HG03060 (cell line): ENCODE measurements at regions not wholly inside any gene's neighbourhood (a gene's known extent, or its start where the extent isn't known, plus 50 kb on each side); places are given as distances from the start of the nearest gene placed in this dataset.
"Not testable (repeated sequence)": the region's sequence is repeated elsewhere in the genome, so short reads cannot be mapped to it uniquely, and the experiment has no call there.

Experiments used
- ATAC-seq: cut with Tn5 transposase; IDR thresholded peaks from one replicate; pipeline ENCODE4 v1.9.1; 2021; ENCODE audit warnings: low read depth, moderate number of reproducible peaks; ENCODE audit not compliant: unreplicated experiment

- ATAC-seq = not testable (repeated sequence)
These were observed 83.0 kb downstream of the POTEC start for GRCh38 chr18:14460364-14460763.

DNA sequence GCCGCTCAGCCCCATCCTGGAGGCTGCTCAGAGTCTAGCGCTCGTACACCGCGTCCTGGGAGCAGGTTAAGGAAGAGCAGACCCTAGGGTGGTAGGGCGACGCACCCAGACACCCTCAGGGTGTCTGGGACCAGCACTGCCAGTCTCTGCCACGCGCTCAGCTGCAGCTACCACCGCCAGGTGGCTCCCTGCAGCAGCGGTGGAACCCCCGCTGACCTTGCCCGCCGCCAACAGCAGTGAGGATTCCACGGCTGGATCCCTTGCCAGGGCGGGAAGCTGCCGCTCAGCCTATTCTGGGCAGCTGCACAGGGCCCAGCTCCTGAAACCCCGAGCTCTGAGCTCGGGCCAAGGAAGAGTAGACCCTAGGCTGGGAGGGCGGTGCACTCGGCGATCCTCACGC, 83.6 kb downstream of the POTEC start:
- not testable (repeated sequence) for ATAC-seq

DNA sequence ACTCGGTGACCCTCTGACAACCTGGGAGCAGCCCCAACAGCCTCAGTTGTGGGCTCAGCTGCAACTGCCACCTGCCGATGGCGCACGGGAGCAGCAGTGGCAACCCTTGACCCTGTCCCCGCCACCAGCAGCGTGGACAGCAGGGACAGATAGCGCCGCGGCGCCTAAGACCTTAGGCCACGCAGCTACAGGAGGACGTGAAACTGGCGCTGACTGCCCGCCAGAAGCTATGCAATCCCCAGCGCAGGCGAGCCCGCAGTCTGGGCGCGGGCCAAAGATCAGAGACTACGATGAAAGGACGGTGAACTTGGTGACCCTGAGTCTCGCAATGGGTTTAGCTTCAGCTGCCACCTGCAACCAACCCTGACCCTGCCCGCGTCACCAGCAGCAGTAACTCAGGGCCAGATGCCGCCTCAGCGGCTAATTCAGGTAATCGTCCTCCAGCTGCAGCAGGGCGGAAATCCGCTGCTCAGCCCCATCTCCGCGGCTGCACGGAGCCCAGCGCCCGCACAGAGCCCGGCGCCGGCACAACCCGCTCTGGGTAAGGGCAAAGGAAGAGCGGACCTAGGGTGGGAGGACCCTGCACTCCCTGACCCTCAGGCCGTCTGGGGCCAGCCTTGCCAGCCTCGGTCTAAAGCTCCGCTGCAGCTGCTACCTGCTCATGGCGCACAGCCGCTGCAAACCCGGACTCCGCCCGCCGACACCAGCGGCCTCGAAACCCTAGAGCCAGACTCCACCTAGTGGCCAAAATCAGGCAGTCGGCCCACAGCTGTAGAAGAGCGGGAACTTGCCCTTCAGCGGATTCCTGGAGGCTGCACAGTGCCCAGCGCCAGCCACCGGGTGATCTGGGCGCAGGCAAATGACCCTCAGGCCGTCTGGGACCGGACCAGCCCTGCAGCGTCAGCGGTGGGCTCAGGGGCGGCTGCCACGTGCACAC, 85.1 kb downstream of the POTEC start:
- ATAC-seq = not testable (repeated sequence)

GRCh38 chr18:14450637-14451009, 92.8 kb downstream of the POTEC start:
- ATAC-seq = not testable (repeated sequence)

DNA sequence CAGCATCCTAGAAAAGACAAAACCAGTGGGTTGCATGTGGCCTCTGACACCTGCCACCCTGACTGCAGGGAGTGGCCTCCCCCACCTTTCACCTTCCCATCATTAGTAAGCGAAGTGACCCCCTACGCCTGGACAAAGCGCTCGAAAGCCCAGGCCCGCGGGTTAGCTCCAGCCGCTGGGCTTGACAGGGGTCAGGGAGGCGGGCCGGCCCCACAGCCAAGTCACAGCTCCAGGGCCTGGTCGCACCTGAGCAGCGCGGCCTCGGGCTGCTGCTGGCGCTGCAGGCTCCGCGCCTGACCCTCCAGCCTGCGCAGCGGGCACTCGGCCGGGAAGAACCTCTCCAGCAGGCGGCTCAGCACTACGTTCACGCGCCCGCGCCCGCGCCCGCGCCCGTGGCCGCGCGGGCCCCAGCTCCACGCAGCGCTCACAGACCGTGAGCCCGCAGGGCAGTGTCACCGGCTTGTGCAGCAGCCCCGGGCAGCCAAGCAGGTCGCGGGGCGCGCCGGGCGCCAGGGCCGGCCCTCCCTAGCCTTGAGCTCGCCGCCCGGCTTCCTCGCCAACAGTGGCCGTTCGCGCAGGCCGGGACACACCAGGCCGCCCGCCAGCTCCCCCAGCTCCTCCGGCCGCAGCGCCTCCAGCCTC, 93.3 kb downstream of the POTEC start:
- ATAC-seq = not testable (repeated sequence)

GRCh38 chr18:14449062-14449461, 94.3 kb downstream of the POTEC start:
- not testable (repeated sequence) for ATAC-seq

- not testable (repeated sequence) for ATAC-seq
These were observed 95.7 kb downstream of the POTEC start for GRCh38 chr18:14447715-14448114.

DNA sequence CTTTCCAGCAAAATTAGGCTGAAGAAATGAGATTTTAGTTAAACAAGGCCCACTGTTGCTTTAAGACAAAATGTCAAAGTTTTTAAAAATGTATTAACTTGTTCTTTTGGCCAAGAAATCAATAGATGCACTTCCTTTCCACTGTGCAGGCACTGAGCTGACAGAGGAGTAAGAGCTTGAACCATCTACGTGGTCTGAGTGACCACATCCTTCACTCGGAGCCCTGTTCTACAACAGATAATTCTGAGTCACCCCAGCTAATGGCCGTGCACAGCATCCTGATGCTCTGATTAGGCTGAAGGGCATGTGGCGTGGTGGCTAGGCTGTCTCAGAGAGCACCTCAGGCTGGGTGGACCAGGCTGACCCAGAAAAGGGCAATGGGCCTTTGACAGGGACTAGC, 107.9 kb downstream of the POTEC start:
- not testable (repeated sequence) for ATAC-seq

DNA sequence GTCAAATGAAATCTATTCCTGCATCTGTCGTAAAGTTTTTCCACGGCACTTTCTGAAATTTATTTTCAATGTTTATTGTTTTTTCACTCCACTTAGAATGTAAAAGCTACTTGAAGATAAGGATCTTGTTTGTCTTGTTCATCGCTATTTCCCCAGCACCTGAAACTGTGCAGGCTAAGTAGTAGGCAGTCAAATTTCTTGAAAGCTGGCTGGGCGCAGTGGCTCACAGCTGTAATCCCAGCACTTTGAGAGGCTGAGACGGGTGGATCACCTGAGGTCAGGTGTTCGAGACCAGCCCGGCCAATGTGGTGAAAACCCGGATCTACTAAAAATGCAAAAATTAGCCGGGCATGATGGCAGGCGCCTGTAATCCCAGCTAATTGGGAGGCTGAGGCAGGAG, 111.0 kb downstream of the POTEC start:
- not testable (repeated sequence) for ATAC-seq

- not testable (repeated sequence) for ATAC-seq
These were observed 112.3 kb downstream of the POTEC start for GRCh38 chr18:14431031-14431521.

- ATAC-seq = not testable (repeated sequence)
These were observed 127.6 kb downstream of the POTEC start for GRCh38 chr18:14415806-14416205.

DNA sequence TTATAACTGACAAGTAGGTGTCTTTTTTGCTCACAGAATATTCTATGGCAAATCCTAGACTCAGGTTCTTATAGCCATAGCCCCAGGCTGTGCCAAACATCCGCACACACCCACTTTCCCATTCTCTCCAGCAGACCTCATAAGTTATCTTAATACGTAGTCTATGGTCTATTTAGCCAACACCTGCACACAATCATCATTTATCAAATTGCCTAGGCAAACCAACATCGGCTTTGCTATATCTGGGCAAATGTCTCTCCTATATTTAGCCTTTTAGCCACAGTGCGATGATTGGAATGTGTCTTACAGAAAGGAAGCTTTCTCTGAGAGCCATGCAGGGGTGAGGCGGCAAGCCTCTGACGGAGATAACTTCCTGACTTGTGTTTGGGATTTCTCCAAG, 128.0 kb downstream of the POTEC start:
- not testable (repeated sequence) for ATAC-seq

DNA sequence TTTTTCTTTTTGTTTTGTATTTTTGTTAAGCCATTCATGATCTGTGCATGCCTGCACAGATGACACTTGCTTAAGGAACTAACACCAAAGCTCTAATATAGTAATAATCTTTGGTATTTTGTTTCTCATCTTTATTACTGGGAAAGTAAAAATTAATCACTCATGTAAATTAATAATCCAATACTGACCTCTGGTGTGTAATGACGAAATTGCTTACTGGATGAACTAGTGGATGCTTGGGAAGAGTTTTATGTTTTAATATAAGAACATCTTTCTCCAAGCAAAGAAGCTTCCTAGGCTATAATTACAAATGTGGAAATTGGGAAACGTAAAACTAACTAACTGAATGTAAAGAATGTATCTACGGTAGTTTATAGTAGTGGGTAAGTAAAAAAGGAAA, 147.9 kb downstream of the POTEC start:
- not testable (repeated sequence) for ATAC-seq

DNA sequence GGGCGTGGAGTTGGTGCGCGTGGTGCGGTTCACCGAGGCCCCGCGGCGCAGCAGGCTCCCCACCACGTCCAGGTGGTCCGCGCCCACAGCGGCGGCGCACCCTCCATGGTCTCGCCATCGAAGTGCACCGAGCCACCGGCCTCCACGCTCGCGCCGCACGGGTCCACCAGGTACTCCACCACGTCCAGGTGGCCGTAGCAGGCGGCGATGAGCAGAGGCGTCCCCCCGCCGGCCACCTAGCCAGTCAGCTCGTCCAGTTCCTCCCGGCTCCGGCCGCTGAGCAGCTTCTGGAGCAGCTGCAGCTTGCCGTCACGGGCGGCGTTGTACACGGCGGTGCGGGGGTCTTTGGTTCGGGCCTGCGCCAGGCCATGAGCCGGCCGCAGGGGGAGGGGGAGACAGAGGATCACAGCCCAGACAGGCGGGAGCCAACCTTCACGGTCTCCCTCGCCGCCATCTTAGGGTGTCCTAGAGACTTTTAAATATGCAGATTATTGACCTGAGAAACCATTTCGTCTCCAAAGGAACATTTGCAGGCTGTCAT, 149.8 kb downstream of the POTEC start:
- not testable (repeated sequence) for ATAC-seq

- ATAC-seq = not testable (repeated sequence)
These were observed 150.8 kb downstream of the POTEC start for GRCh38 chr18:14392604-14393003.

- ATAC-seq = not testable (repeated sequence)
These were observed 158.4 kb downstream of the POTEC start for GRCh38 chr18:14384961-14385360.

GRCh38 chr18:14382666-14383065, 160.7 kb downstream of the POTEC start:
- not testable (repeated sequence) for ATAC-seq

- not testable (repeated sequence) for ATAC-seq
These were observed 163.9 kb downstream of the POTEC start for GRCh38 chr18:14379489-14379888.

GRCh38 chr18:14378376-14378775, 165.0 kb downstream of the POTEC start:
- not testable (repeated sequence) for ATAC-seq

GRCh38 chr18:14361346-14361745, 182.1 kb downstream of the POTEC start:
- ATAC-seq = not testable (repeated sequence)
